ENCODE measurements at regions not wholly inside any gene's neighbourhood (a gene's known extent, or its start where the extent isn't known, plus 50 kb on each side); places are given as distances from the start of the nearest gene placed in this dataset.

DNA sequence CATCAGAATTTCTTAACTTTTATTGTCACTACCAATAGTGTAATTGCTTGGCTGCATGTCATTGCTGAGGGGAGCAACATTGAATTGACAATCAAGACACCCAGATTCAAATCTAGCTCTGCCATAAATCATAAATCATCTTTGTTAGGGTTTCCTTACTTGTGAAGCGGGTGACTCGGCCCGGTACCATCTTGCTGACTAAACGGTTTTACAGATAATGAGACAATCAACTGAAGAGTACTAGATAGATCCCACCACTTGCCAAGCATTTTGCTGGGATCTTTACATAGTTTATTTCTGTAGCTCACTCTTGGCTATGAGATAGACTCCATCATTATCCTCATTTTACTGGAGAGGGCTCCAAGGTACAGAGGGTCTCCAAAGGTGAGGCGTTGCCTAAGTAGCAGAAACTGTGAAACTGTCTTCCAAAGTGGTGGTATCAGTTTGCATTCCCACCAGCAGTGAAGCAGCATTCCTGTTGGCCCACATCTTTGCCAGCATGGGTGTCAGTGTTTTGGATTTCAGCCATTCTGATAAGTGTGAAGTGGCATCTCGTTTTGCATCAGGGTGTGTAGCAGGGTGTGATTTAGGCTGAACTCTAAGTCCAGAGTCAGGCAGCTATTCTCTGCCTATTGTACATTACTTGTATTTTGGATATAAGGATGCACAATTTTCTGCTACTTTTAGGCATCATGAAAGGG is 168.7 kb upstream of the BMPER start:
- Histone ChIP-seq H3K9me3 (ENCODE audit: severe bottlenecking) (no peaks in the 10 kb centered on the region), H3K27me3 (ENCODE audit: insufficient read depth, low read depth, severe bottlenecking) (no peaks in the 10 kb centered on the region)

DNA sequence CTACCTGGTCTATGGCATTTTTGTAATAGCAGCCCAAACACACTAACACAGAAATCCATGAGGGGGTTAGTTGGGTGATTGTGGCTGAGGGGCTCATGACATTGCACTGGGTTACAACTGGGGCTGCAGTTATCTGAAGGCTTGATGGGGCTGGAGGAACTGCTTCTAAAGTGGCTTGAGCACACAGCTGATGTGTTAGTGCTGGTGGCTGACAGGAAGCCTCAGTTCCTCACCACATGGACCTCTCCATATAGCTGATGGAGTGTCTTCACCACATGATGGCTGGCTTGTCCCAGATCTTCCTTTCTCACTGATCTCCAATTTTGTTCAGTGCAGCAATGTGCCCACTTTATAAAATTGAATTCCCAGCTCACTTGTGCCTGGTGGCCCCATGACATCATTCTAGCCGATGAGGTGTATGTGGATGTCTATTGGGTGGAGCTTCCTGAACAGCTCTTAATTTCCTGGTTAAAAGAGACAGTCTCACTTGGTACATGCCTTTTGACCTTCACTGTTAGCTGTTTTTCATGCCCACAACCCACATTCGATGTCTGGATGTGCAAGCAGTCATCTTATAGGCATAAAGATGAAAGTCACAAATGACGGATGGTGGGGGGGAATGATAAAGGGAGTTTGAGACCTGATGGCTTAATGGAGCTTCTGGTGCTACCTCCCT is 166.9 kb upstream of the BMPER start:
- no peak for DNase-seq
- H3K36me3 ChIP-seq, result no peaks in the 10 kb centered on the region
- H3K27ac ChIP-seq, result no peak overlapping the region
- H3K27me3 ChIP-seq (ENCODE audit: insufficient read depth, low read depth, severe bottlenecking), result no peaks in the 10 kb centered on the region
- TF ChIP-seq CTCF (IDR thresholded peaks at IDR 0.05; ENCODE audit: low read depth, low read length), result no peak
- H3K4me3 ChIP-seq (ENCODE audit: low read depth, low read length), result no peak overlapping the region
- H3K9me3 ChIP-seq (ENCODE audit: severe bottlenecking), result no peaks in the 10 kb centered on the region

More for the DNA sequence above, 168.7 kb upstream of the BMPER start:
- Histone ChIP-seq H3K4me3 (ENCODE audit: low read depth, low read length) (no peak overlapping the region), H3K27ac (no peak overlapping the region), H3K36me3 (no peaks in the 10 kb centered on the region)
- no peak for TF ChIP-seq CTCF (IDR thresholded peaks at IDR 0.05; ENCODE audit: low read depth, low read length)
- DNase-seq, result no peak

- no peak overlapping the region for H3K4me3 ChIP-seq (ENCODE audit: low read depth, low read length)
- no peak overlapping the region for H3K27ac ChIP-seq
- TF ChIP-seq CTCF (IDR thresholded peaks at IDR 0.05; ENCODE audit: low read depth, low read length), result no peak
Observed at GRCh38 chr7:33739286-33739685, 166.1 kb upstream of the BMPER start.

DNA sequence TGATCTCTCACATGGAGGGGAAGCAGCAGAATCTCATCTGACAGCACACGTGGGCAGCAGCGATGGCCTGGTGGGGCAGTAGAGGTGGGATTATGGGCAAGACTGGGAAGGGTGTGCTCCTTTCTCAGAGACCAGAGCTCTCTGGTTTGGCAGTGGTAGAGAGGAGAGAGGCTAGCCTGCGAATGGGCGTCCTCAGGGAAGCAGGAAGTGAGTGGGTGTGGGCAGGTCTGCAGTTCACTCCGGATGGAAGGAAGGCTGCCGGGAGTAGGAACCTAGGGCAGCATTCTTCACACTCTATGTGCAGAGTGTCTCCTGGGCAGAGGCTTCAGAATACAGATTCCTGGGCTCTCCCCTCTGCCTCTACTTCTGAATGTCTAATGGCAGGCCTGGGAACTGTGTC is 162.8 kb upstream of the BMPER start:
- H3K27ac ChIP-seq, result no peak overlapping the region
- H3K36me3 ChIP-seq, result no peaks in the 10 kb centered on the region
- no peak for TF ChIP-seq CTCF (IDR thresholded peaks at IDR 0.05; ENCODE audit: low read depth, low read length)
- DNase-seq, result no peak
- no peaks in the 10 kb centered on the region for H3K27me3 ChIP-seq (ENCODE audit: insufficient read depth, low read depth, severe bottlenecking)
- H3K4me3 ChIP-seq (ENCODE audit: low read depth, low read length), result no peak overlapping the region
- H3K9me3 ChIP-seq (ENCODE audit: severe bottlenecking), result no peaks in the 10 kb centered on the region

More at GRCh38 chr7:33739286-33739685, 166.1 kb upstream of the BMPER start:
- Histone ChIP-seq H3K36me3 (no peaks in the 10 kb centered on the region), H3K9me3 (ENCODE audit: severe bottlenecking) (no peaks in the 10 kb centered on the region), H3K27me3 (ENCODE audit: insufficient read depth, low read depth, severe bottlenecking) (no peaks in the 10 kb centered on the region)
- no peak for DNase-seq

DNA sequence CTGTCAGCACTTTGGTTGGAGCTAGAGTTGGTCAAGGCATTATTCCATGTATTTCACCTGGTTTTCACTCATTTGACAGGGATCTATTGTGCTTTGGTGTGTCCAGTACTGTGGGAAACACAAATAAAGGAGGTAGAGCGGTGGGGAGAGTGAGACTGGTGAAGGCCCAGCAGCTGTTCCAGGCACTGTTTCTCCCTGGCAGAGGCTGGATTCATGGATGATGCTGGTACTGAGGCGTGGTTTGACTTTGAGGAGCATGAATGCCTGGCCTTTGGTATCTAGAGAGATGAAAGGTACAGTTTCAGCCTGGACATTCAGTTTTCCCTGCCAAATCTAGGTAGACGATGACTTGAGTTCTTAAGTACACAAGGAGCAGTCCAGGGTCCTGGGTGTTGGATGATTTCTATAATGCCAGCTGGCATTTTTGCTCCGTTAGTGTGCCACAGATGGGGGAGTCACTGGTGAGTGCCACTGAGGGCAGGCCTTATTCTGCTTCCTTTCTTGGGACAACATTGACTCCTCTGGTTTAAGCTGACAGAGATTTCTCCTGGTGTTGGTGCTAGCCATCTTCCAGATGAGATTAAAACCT is 162.2 kb upstream of the BMPER start:
- no peaks in the 10 kb centered on the region for H3K9me3 ChIP-seq (ENCODE audit: severe bottlenecking)
- no peak overlapping the region for H3K27ac ChIP-seq
- DNase-seq, result no peak
- H3K4me3 ChIP-seq (ENCODE audit: low read depth, low read length), result no peak overlapping the region
- no peaks in the 10 kb centered on the region for H3K27me3 ChIP-seq (ENCODE audit: insufficient read depth, low read depth, severe bottlenecking)
- TF ChIP-seq CTCF (IDR thresholded peaks at IDR 0.05; ENCODE audit: low read depth, low read length), result no peak
- no peaks in the 10 kb centered on the region for H3K36me3 ChIP-seq
